ENCODE measurements at regions not wholly inside any gene's neighbourhood (a gene's known extent, or its start where the extent isn't known, plus 50 kb on each side); places are given as distances from the start of the nearest gene placed in this dataset.
"Not testable (repeated sequence)": the region's sequence is repeated elsewhere in the genome, so short reads cannot be mapped to it uniquely, and the experiment has no call there.

- DNase-seq, result no peak
Measured at GRCh38 chr12:23282701-23283100, 657.7 kb downstream of the ETNK1 start.

- not testable (repeated sequence) for DNase-seq
Measured at GRCh38 chr12:23285764-23286530, 661.0 kb downstream of the ETNK1 start.

- no peak for DNase-seq
Measured at GRCh38 chr12:23290627-23291330, 658.7 kb downstream of the SOX5 start.

- no peak for DNase-seq
Measured at GRCh38 chr12:23303220-23303619, 646.2 kb downstream of the SOX5 start.

GRCh38 chr12:23303821-23304220 lies 645.6 kb downstream of the SOX5 start:
- no peak for DNase-seq

GRCh38 chr12:23333938-23334337 lies 615.5 kb downstream of the SOX5 start:
- no peak for DNase-seq

GRCh38 chr12:23335593-23335992 lies 613.9 kb downstream of the SOX5 start:
- no peak for DNase-seq

GRCh38 chr12:23337213-23337612 lies 612.3 kb downstream of the SOX5 start:
- DNase-seq, result no peak

GRCh38 chr12:23340351-23340750 lies 609.1 kb downstream of the SOX5 start:
- no peak for DNase-seq

GRCh38 chr12:23342407-23342806 lies 607.1 kb downstream of the SOX5 start:
- DNase-seq, result no peak

- DNase-seq, result no peak
Measured at GRCh38 chr12:23349564-23349963, 599.9 kb downstream of the SOX5 start.

- DNase-seq, result no peak
Measured at GRCh38 chr12:23350808-23351207, 598.7 kb downstream of the SOX5 start.

- no peak for DNase-seq
Measured at GRCh38 chr12:23352670-23353069, 596.8 kb downstream of the SOX5 start.

- no peak for DNase-seq
Measured at GRCh38 chr12:23354800-23355199, 594.7 kb downstream of the SOX5 start.

GRCh38 chr12:23356440-23356839 lies 593.0 kb downstream of the SOX5 start:
- DNase-seq, result no peak

- no peak for DNase-seq
Measured at GRCh38 chr12:23356927-23357708, 592.4 kb downstream of the SOX5 start.

GRCh38 chr12:23359975-23360701 lies 589.3 kb downstream of the SOX5 start:
- DNase-seq, result no peak

- no peak for DNase-seq
Measured at GRCh38 chr12:23361971-23362370, 587.5 kb downstream of the SOX5 start.

- no peak for DNase-seq
Measured at GRCh38 chr12:23368590-23368989, 580.9 kb downstream of the SOX5 start.

- DNase-seq, result no peak
Measured at GRCh38 chr12:23375621-23376020, 573.8 kb downstream of the SOX5 start.

GRCh38 chr12:23376238-23376637 lies 573.2 kb downstream of the SOX5 start:
- DNase-seq, result no peak

- DNase-seq, result no peak
Measured at GRCh38 chr12:23380419-23381100, 568.9 kb downstream of the SOX5 start.

Data from left hindlimb (tissue), 1 donor.